Stimulated activated CD4-positive, alpha-beta T cell treated with anti-CD3 and anti-CD28 coated beads, Interleukin-1b, Interleukin-23, amount 100 ng/mL, for 24 hours (primary cell): ENCODE measurements at regions not wholly inside any gene's neighbourhood (a gene's known extent, or its start where the extent isn't known, plus 50 kb on each side); places are given as distances from the start of the nearest gene placed in this dataset.

ENCODE experiments used
- DNase-seq, 4 experiments: peaks; one replicate each; pipeline ENCODE4 v3.0.0-alpha.2; 2020; ENCODE audit warnings: low read depth in 4 of 4, low spot score in 1 of 4

DNA sequence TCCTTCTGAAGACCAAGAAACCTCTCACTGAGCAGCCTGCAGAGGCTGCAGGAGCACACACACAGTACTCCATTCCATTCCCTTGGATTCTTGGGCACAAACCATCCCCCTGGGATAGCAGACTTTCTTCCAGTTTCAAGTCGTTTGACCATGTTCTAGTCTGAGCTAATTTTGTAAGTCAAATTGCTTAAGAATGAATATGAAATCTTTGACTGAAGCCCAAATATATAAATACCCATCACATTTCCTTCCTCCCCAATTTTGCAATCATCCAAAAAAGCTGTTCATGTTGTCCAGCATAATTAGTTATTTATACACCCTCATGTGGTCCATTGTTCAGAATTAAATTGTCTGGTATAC is 231.2 kb upstream of the TPRG1 start:
- no peak for DNase-seq

DNA sequence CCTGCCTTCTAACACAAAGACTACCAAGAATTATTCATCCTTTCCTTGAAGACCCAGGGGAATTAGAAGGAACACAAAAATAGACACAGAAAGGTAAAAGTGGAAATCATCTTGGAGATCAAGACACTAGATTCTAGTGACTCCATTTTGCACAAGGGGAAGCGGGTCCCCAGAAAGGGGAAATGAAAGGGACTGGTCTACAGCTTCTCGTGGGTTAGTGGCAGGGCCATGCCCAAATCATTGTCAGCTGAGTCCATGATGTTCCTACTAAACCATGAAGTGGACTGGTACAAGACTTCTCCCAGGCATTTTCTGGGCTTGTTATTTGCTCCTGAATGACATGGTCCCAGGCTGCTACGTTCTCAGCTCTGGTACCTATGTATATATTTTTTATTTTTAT is 230.7 kb upstream of the TPRG1 start:
- no peak for DNase-seq

GRCh38 chr3:188942191-188942590 is 229.6 kb upstream of the TPRG1 start:
- DNase-seq: no peak

GRCh38 chr3:188943591-188943990 is 228.2 kb upstream of the TPRG1 start:
- DNase-seq: no peak

GRCh38 chr3:188944108-188944507 is 227.7 kb upstream of the TPRG1 start:
- DNase-seq: no peak

- DNase-seq: no peak
Measured at GRCh38 chr3:188946351-188947240, 225.2 kb upstream of the TPRG1 start.

- DNase-seq: peak in 1 of 4 experiments; percentile 17
Measured at GRCh38 chr3:188947401-188948280, 224.1 kb upstream of the TPRG1 start.

- no peak for DNase-seq
Measured at GRCh38 chr3:188948281-188948996, 223.3 kb upstream of the TPRG1 start.

DNA sequence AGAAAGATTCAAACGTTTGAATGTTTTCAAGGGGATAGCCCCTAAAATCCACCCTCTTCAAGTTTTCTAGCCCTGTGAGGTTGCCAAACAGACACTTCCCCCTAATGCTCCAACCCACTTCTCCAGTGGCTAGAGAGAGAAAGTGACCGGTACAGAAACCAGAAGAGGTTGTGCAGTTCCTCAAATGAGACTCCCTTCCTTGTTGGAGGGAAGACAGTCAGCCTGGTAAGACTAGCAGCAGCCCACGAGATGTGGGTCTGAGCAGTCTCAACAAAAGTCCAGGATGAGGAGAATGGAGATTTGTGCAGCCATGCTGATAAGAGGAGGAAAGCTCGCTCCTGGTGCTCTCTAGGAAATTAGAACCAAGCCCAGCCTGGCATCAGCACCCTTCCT is 222.8 kb upstream of the TPRG1 start:
- DNase-seq: no peak

- DNase-seq: no peak
Measured at GRCh38 chr3:188949456-188949855, 222.3 kb upstream of the TPRG1 start.

DNA sequence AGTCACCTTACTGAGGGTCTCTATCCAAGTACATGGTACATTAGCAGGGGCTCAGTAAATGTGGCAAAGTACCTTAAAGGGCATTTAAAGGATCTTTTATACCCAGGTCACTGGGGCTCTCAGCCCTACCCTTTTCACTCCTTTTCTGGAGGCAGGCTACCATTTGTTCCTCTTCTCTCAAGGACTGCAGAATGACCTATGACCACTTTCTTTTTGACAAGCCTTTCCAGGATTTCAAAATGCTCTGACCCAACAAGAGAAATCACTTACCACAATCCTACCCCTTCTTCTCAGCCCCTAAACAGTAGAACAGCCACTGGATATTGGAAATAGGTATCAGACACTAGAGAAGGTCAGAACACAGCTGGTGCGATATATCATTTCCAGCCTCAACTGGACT is 221.8 kb upstream of the TPRG1 start:
- DNase-seq: no peak

DNA sequence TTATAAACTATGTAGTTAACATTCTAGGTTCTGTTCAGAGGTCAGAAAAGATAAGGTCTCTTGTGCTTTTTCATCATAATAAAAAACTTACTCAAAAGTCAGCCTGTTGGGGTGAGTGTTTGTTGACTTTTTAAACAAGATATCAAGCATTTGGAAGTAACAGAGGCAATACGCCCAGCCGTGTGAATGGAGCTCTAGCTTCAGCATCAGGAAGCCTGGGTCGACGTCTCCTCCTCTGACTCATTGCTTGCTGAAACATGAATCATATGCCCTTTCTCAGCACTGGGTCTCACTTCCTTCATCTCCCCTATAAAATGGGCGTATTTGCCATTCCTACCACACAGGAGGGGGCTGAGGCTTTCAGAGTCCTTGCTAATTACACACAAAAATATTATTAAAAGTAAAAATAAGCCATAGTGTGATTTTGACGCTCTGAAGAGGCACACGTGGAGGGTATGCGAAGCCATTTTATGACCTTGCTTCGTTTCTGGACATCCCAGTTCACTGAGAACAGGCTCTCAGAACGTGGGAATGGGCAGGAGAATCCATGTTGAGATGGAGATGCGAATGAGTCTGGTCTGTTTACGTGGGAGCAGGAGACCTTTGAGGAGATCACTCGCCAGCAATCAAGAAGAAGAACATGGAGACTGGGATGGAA is 220.8 kb upstream of the TPRG1 start:
- DNase-seq: peak in 2 of 4 experiments; percentile 30 to 42

DNA sequence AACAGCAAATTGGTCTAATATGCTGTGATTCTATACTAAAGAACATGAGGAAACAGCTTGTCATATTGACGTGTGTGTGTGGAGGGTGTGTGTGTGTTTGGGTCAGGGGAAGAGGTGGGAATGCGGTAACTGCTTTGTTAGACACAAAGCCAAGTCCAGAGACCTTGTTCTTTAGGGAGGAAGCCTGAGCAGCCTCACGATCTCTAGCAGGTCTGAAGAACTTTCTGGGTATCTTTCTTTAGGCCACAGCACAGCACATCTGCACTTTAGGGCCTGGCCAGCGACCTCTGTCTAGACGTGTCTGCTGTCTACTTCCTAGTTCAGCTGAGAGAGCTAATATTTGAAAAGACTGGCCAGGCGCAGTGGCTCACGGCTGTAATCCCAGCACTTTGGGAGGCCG is 220.0 kb upstream of the TPRG1 start:
- DNase-seq: no peak

DNA sequence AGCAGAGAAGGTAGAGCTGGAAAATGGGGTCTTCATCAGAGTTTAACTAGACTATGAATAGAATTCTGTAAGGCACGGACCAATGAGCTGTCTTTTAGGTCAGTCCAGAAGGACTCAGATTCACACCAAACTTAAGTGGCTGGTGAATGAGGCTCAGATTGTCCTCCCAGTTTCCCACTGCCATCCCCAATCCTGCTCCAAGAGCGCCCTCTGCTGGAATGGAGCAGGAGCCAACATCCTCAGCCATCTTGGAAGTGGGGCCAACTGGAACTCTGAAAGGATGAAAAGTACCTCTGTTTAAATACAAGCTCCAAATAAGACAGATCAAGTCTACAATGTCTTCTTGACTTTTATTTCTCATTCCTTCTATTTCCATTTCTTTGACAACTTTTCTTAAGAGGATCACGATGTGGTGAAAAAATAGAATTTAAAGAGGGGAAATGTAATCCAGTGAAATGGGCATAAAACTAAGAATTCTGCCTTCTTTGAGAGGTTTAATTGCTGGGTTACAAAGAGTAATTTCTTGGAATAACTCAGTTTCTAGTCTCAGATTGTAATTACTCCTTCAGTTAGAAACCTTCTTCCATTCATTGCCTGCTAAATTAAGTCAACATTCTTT is 217.1 kb upstream of the TPRG1 start:
- peak; percentile 68 to 76 (median 72) for DNase-seq

GRCh38 chr3:188955919-188956318 is 215.9 kb upstream of the TPRG1 start:
- DNase-seq: no peak

- DNase-seq: no peak
Measured at GRCh38 chr3:188956839-188957489, 214.8 kb upstream of the TPRG1 start.

DNA sequence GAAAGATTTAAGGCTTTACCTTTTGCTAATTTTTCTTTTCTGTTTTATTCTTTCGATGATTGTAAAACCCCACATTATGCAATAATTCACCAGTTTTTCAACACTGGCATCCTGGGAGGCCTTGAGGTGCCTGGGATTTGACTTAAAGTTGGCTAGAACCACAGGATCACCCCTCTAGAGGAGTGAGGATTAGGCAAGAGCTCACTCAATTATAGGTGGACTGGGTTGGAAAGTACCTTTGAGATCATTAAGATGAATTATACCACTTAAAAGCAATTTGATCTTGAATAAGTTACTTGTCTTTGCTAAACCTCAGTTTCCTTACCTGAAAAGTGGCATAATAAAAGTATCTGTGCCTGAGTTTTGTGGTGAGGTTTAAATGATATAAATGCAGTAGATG is 212.8 kb upstream of the TPRG1 start:
- no peak for DNase-seq

- DNase-seq: no peak
Measured at GRCh38 chr3:188962253-188963247, 209.2 kb upstream of the TPRG1 start.

GRCh38 chr3:188964957-188965356 is 206.8 kb upstream of the TPRG1 start:
- no peak for DNase-seq
